Stimulated activated CD4-positive, alpha-beta T cell treated with anti-CD3 and anti-CD28 coated beads, Interleukin-2, amount 100 ng/mL, for 48 hours (primary cell): ENCODE measurements at regions not wholly inside any gene's neighbourhood (a gene's known extent, or its start where the extent isn't known, plus 50 kb on each side); places are given as distances from the start of the nearest gene placed in this dataset.
"Not testable (repeated sequence)": the region's sequence is repeated elsewhere in the genome, so short reads cannot be mapped to it uniquely, and the experiment has no call there.

Experiments
- DNase-seq, 2 donors: peaks; one replicate each; pipeline ENCODE4 v3.0.0-alpha.2; 2020

DNA sequence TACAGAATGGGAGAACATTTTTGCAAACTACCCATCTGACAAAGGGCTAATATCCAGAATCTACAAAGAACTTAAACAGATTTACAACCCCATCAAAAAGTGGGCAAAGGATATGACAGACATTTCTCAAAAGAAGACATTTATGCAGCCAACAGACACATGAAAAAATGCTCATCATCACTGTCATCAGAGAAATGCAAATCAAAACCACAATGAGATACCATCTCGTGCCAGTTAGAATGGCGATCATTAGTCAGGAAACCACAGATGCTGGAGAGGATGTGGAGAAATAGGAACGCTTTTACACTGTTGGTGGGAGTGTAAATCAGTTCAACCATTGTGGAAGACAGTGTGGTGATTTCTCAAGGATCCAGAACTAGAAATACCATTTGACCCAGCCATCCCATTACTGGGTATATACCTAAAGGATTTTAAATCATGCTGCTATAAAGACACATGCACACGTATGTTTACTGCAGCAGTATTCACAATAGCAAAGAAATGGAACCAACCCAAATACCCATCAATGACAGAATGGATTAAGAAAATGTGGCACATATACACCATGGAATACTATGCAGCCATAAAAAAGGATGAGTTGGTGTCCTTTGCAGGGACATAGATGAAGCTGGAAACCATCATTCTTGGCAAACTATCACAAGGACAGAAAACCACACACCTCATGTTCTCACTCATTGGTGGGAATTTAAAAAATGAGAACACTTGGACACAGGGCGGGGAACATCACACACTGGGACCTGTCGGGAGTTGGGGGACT is 317.7 kb upstream of the THBS1 start:
- DNase-seq = not testable (repeated sequence)

DNA sequence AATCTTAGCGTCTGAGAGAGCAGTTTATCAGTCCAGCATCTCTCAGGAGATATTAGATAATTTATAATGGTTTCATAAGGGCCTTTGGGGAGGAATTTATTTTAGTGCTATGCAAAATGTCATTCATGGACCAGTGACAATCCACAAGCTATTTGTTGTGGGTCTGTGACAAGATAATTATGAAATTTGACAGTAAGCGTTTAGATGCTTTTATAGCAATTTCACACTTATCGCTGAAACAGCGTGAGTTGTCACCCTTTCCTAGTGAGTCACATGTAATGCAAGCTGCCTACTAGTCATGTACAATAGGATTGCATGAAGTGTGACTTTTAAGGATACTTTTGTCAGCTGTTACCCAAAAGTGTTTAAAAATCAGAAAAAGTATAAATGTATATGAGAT is 315.6 kb upstream of the THBS1 start:
- DNase-seq = no peak

DNA sequence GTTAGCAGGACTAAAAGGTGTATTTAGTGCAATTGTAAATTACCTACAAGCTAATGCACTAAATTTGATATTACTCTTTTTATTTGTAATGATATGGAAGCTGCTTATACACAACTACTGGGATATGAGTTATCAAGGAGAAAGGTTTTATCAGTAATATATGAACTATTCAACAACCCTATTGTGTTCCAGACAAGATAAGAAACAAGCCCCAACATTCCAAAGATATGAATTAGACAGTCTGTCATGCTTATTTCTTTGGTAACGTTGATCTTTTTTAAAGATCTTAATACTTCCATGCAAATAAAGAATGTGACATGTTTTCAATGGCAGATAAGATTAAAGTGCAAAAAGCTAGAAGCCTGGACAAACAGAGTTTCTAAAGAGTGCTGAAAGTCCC is 314.0 kb upstream of the THBS1 start:
- DNase-seq = no peak

DNA sequence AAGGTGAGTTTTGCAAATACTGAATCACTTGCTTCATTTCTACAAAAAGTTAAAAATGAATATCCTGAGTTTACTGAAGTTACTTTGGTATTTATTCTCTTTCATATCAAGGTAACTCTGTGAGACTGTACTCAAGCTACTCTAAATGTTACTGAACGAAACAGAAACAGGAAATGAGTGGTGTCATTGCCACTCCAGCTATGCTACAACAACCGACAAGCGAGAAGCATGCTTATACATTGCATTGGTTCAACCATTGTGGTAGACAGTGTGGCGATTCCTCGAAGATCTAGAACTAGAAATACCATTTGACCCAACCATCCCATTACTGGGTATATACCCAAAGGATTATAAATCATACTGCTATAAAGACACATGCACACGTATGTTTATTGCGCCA is 313.2 kb upstream of the THBS1 start:
- DNase-seq = no peak

DNA sequence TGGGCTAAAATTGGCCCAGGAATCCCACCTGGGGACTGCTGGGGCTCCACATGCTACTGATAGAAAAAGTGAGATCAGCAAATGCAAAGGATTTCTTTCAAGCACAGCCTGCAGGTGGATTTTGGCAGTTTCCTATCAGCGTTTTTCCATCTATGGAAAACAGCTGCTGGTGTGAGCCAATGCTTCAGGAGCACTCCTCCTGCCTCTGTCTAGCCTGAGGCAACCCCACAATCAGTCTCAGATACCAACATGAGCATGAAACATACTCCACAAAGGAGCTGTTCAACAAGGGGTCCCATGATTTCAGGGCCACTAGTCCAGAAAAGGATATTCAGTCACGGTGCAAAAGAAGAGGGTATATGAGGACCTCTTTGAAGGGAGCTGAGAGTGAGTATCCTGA is 311.5 kb upstream of the THBS1 start:
- DNase-seq = no peak

DNA sequence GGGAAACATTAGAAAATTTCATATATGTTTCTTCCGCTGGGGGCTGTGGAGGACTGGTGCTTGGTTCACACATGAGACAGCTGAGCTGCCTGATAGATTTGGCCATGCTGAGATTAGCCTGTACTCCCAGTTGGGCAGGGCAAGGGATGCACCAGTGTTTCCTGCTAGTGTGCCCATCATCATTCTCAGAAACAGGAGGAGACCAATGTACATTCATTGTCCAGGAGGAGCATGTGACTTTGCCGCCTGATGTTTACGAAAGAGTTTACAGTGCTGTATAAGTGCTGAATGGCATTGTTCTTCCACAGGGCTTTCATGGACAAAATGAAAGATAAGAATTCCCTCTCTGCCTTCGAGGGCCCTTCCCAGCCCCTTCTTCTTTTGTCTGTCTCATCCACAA is 311.1 kb upstream of the THBS1 start:
- no peak for DNase-seq

DNA sequence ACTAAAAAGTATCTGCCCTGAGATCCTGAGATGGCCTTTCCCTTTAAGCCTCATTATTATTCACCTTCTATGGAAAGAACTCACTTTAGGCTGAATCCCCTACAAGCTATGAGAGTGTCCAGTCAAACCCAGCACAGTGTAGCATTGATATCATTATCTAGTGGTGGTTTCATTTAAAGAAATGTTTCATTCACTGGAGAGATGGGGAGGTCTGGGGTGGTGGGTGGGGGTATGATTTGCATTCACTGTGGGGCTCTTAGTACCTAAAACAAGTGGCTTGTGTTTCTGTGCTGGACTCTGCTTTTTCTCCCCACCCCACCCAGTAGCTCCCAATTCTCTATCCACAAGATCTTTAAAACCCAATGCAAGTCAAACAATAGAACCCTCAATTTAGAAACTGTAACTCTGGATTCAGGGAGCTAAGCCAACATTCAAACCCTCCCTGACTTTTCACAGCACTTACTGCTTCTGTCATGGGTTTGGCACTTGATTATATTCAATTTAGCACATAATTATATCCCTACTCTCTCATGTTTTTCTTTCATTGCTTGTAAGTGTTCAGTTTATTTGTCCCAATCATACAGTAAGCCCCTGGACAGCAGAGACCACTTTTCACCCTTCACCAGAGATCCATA is 310.5 kb upstream of the THBS1 start:
- DNase-seq = no peak

DNA sequence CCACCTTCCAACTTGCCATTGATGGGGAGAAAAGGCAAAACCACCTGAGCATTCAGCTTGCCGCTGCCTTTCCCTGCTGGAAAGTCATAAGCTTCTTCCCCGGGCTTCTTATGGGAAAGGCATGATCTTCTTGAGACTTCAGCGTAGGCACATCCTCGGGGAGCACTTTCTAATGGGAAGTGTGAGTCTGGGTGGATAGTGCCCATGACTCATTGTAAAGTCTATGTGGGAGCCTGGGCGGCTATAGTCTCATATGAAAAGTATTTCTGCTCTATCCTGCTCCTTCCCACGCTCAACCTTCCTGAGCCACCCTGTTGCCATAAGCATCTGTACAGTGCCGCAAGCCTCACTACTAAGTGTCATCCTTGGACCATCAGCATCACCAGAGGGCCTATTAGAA is 309.9 kb upstream of the THBS1 start:
- no peak for DNase-seq

DNA sequence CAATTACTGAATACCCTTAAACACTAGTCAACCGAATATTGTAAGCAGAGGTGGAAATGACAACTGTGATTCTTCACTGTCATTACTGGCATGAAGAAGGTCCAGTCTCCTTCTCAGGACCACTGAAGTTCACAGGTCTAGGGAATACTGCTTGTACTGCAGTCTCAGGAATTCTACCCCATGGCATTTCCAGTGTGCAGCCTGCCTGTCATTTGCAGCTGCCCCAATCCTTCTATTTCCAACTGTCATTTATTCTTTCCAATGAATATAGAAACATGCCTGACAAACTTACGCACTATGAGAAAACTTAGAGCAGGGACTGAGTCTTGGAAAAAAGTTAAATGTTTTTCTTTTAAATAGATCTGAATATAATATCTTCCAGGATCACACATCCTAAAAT is 308.0 kb upstream of the THBS1 start:
- DNase-seq = no peak

DNA sequence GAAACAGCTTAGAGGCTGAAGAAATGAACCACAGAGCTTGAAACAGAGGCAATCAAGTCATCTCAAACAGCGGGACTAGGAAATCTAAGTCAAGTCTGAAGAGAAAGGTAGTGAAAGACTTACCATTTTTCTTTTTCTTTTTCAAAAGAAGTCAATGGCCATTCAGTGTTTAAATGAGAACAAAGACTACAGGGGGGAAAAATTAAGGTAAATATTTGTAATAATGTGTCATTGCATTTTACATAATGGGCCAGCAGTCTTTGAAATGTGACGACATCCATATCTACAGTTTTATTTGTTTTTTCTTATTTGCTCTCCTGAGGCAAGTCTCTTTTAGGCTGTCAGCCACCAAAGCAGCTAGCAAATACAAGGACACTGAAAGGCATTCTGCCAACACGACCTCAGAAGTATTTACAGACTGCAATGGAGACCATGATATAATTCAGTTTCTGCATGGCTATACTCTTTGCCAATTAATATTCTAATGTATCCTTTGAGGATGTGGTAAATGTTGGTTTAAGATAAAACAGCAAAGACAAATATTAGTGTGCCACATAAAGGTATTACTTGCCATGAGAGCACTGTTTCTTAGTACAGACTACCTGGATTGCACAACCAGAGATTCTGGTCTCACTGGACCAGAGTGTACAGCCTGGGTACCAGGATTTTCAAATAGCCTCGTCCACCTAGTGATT is 307.0 kb upstream of the THBS1 start:
- DNase-seq = no peak

DNA sequence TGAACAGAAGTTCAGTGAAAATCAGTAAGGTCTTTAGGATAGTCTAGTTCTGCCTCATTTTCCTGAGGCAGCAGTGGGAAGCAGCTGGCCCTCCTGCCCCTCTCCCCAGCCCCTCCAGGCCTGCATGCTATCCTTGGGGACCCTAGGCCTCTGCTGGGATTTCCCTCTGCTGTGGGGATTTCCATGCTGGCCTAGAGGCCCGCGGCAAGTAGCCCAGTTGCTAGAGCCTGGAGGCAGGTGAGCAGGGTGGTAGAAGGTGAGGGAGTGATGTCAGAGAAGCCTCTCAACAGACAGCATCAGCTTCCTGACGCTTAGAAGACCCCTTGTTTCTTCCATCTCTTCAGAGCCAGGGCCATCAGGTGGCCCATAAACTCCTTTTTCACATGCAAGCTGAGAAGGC is 305.8 kb upstream of the THBS1 start:
- no peak for DNase-seq

DNA sequence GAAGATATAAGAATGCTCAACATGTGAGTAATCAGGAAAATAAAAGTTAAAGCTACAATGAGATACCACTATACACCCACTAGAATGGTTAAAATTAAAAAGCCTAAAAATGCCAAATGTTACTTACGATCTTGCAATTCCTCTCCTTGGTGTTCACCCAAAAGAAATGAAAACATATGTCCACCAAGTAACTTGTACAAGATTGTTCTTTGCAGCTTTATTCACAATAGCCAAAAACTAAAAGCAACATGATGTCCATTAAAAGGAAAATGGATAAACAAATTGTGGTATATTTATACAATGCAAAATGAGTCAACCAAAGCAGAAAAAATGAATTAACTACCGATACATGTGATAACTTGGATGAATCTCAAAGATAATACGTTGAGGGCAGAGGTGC is 301.6 kb upstream of the THBS1 start:
- DNase-seq = no peak

DNA sequence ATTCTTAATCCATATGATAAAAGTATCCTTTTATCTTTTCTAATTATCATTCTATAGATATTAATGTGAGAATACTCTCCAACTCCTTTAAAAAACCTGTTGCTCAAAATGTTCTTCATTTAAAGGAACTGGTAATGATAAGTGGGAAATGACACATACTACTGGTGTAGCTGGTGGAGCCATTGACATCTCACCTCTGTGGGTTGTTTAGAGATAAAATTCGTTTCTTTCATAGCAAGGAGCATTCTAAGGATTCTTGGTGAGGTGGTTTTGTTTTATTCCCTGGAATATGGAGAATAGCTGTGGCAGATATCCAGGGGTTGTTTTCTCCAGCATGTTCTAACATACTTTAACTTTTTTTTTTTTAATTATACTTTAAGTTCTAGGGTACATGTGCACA is 299.8 kb upstream of the THBS1 start:
- no peak for DNase-seq

DNA sequence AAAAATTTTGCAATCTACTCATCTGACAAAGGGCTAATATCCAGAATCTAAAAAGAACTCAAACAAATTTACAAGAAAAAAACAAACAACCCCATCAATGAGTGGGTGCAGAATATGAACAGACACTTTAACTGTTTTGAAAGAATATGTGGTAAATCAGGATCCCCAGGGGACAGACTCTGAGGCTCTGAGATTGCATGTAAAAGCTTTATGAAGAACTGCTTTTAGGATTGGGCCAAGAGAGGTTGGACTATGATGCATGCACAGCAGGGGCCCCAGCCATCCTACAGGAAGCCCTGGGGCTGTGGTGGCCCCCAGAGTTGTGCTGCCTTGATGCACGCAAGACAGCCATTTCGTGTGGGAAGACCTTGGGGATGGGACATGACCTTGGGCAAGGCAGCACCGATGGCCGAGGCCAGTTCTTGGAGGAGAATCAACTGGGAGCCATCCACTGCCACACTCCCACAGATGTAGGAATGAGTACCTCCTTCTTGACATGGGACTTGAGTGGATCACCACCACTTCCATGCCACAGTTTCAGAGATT is 298.1 kb upstream of the THBS1 start:
- DNase-seq = no peak

DNA sequence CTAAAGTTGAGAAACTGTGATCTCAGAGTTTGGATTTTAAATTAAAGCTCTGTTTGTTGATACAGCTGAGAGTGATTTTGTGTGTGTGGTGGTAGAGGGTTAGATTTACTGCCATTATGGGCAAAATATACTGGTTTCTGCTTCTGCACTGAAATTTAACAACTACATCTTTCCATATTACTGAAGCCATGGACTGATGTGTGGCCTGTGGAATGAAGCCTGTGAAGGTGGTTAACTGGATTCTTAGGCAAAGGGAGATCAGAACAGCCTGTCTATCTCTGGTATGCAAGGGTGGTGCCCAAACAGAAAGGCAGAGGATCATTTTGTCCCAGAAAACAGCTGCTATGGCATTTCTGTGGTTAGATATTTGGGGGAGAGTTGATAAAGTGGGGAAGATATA is 297.3 kb upstream of the THBS1 start:
- no peak for DNase-seq

DNA sequence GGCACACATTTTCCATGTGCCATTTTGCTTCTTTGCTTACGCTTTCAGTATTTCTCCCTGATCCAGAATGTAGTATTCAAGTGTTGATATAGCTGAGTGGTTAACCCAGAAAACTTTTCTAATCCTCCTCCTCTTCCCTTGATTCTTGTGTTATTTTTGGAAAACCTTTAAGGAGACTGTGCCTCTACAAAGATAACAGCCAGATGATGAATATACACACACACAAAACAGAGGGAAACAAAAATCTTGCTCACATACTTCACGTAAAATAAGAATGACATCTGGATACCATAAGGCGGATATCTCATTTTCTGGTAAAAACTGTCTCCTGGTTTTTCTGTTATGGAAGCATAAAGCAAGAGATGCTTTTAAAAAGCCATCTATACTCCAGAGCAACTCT is 295.8 kb upstream of the THBS1 start:
- DNase-seq = no peak

DNA sequence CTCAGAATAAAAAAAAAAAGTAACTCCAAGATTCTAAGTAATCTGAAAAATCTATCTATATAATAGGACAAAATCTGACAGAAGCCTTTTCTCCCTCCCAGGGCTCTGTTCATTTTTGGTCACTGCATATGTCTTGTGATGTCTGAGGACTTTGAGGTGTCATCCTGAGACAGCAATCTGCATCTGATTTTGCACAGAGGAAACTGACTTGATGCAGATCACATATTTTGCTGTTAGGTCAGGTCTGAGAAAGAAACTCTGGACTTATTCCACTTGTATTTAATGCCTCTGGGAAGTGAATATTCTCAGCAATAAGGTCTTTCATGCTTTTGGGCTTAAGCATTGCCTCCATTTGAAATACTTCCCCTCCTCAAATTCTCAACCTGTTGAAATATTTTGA is 295.2 kb upstream of the THBS1 start:
- no peak for DNase-seq

DNA sequence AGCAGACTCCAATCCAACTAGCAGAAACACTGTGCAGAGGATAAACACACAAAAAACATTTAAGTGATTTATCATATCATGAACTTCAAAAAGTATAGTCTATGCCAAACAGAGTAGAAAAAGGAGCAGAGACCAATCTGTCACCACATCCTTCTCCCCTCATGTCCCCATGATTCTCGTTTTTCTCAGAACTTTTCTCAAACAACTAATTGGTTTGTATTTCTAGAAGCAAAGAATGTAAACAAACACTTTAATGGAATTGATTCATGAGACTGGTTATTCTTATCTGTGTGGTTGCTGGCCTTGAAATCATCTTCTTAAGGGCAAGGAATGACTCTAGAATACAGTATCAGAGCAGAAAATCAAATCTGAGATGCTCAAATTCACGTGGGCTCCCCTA is 294.2 kb upstream of the THBS1 start:
- DNase-seq = no peak

DNA sequence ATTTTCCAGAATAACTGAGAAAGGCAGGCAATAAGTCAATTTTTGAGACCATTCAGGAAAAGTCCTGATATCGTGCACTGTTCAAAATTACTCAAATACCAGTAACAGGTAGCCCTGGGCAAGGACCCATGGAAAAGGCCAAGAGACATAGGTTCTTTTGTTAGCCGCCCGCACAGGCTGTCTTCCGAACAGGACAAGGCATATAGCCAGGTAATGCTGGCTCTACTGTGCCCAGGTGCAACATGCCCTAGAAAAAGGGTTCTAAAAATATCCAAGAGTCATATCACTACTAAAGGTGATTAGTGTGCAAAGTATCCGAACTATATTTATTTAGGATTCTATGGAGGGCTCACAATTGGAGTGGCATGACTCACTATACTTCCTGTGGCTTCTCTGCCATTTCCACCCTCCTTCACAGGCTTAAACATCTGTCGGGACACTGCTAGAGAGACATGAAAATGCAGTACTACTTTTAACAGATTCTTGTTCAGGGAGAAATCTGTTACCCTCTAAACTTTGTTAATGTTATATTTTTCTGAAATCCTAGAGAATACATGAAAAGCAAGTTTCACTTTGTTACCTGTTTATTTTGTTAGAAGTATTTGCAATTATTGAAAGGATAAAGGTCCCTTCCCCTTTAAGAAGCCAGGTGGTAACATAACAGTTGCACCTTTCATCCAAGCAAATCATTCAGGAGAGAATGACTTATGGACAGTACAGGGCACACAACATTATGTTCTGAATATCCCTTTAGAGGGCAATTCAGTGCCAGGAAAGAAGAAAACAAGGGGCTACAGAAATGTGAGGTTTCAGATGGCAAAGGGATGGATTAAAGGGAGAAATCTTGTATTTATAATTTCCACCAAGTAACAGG is 293.3 kb upstream of the THBS1 start:
- DNase-seq = no peak

DNA sequence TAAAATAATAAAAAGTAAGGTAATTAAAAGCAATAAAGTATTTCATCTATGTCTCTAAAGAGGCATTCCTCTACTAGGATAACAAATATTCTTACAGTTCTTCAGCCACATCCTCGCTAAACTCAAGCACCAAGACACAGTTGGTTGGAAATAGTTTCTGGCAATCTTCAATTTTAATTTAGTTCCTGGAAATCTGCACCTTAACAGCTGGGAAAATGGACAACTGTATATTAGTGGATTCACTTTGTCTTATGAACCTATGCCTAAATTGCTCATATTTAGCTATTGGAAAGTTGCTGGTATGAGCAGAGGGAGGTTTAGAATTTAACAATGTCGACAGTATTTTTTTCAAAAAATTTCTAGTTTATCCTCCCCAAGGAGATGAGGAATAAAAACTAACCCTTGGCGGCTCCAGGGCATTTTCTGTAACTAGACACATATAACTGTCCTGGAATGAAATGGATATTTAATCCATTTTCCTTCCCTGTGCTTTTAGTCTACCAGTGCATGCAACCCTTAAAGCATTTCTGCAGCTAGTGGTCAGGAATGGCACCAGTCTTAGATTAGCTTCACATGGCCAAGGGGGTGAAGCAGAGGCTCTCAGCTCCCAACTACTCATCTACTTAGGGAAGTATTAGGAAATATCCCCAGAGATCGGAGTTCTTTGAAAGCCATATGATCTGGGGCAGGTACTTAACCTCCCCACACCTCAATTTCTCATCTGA is 290.0 kb upstream of the THBS1 start:
- DNase-seq = no peak

DNA sequence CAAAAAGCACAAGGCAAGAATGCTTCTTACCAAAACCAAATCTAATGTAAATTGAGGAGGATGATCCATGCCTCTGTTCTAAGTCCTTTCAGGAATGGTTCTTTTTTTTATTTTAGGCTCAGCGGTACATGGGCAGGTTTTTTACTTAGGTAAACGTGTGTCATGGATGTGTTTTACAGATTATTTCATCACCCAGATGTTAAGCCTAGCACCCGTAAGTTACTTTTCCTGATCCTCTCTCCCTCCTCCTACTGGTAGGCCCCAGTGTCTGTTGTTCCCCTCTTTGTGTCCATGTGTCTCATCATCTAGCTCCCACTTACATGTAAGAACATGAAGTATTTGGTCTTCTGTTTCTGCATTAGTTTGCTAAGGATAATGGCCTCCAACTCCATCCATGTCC is 289.2 kb upstream of the THBS1 start:
- no peak for DNase-seq

DNA sequence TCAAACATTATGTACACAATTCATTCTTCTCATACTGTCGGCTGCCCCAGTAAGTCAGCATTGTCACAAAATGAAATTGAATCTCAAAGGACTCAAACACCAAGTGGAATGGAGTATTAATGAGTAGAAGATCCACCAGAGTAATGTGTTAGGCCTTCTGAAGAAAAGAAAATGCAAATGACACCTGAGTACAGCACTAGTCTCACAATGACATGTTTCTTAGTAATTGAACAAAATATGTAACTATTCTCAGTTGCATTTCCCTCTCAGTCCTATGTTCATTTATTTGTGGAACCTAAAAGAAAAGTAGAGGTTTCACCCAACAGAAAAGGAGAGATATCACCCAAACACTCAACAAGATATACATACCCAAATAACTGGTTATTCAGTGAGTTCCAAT is 283.9 kb upstream of the THBS1 start:
- DNase-seq = no peak
